ENCODE measurements at regions not wholly inside any gene's neighbourhood (a gene's known extent, or its start where the extent isn't known, plus 50 kb on each side); places are given as distances from the start of the nearest gene placed in this dataset.

DNA sequence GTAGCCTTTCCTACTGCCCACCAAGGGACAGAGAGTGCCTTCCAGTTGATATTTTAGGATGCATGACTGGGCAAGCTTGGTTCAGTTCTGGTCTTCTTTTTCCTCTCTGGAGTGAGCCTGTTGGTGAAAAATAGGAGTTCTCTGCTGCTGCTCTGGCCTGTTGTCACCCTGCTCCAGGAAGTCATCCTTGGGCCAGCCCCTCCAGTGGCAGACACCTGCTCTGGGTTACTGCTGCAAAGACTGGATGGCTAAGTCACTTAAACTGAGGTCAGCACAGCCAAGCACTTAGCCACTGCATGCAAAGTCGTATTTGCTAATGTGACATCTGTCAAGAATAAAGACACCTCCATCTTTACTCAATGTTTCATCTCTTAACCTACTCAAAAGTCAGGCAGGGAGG is 219.6 kb upstream of the ID2 start:
- DNase-seq (ENCODE audit: low spot score) = no peak
- H3K36me3 ChIP-seq (ENCODE audit: control insufficient read depth in 4 of 4, insufficient read depth in 3 of 4, low read depth in 1 of 4, low read length in 3 of 4) = no peaks in the 10 kb centered on the region
- H3K27ac ChIP-seq (ENCODE audit: low read depth in 1 of 2, low read length in 2 of 2) = no peak overlapping the region
- peaks cover 3 to 33% (median 17%) of the 10 kb centered on the region in 4 donors for H3K4me1 ChIP-seq (ENCODE audit: control insufficient read depth in 4 of 4, insufficient read depth in 4 of 4, low read length in 3 of 4)
- no peaks in the 10 kb centered on the region for H3K9me3 ChIP-seq (ENCODE audit: control insufficient read depth in 4 of 4, low read length in 3 of 4)
- H3K27me3 ChIP-seq (ENCODE audit: control insufficient read depth in 4 of 4, insufficient read depth in 4 of 4, low read length in 3 of 4) = no peaks in the 10 kb centered on the region
- WGBS = 98% methylated on average over 1 of the region's 1 CpG
- no peak overlapping the region for H3K9ac ChIP-seq (ENCODE audit: low read depth in 1 of 2, low read length in 2 of 2)
- TF ChIP-seq GABPA (IDR thresholded peaks at IDR 0.05 in 1 of 2, conservative IDR thresholded peaks at IDR 0.05 in 1 of 2) = no peak
- TF ChIP-seq FOXA2 (IDR thresholded peaks at IDR 0.05) = no peak
- no peak for TF ChIP-seq HNF4G (IDR thresholded peaks at IDR 0.05)
- TF ChIP-seq FOXA1 (IDR thresholded peaks at IDR 0.05) = no peak
- TF ChIP-seq, protein P1, sequence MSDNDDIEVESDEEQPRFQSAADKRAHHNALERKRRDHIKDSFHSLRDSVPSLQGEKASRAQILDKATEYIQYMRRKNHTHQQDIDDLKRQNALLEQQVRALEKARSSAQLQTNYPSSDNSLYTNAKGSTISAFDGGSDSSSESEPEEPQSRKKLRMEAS (IDR thresholded peaks at IDR 0.05) = no peak
- TF ChIP-seq, protein P2, sequence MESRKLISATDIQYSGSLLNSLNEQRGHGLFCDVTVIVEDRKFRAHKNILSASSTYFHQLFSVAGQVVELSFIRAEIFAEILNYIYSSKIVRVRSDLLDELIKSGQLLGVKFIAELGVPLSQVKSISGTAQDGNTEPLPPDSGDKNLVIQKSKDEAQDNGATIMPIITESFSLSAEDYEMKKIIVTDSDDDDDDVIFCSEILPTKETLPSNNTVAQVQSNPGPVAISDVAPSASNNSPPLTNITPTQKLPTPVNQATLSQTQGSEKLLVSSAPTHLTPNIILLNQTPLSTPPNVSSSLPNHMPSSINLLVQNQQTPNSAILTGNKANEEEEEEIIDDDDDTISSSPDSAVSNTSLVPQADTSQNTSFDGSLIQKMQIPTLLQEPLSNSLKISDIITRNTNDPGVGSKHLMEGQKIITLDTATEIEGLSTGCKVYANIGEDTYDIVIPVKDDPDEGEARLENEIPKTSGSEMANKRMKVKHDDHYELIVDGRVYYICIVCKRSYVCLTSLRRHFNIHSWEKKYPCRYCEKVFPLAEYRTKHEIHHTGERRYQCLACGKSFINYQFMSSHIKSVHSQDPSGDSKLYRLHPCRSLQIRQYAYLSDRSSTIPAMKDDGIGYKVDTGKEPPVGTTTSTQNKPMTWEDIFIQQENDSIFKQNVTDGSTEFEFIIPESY (IDR thresholded peaks at IDR 0.05) = no peak
- TF ChIP-seq YY1 (IDR thresholded peaks at IDR 0.05) = no peak
- no peak for TF ChIP-seq JUND (IDR thresholded peaks at IDR 0.05)
- no peak for TF ChIP-seq TAF1 (conservative IDR thresholded peaks at IDR 0.05)
- no peak for TF ChIP-seq RXRA (IDR thresholded peaks at IDR 0.05)
- TF ChIP-seq, protein P3, sequence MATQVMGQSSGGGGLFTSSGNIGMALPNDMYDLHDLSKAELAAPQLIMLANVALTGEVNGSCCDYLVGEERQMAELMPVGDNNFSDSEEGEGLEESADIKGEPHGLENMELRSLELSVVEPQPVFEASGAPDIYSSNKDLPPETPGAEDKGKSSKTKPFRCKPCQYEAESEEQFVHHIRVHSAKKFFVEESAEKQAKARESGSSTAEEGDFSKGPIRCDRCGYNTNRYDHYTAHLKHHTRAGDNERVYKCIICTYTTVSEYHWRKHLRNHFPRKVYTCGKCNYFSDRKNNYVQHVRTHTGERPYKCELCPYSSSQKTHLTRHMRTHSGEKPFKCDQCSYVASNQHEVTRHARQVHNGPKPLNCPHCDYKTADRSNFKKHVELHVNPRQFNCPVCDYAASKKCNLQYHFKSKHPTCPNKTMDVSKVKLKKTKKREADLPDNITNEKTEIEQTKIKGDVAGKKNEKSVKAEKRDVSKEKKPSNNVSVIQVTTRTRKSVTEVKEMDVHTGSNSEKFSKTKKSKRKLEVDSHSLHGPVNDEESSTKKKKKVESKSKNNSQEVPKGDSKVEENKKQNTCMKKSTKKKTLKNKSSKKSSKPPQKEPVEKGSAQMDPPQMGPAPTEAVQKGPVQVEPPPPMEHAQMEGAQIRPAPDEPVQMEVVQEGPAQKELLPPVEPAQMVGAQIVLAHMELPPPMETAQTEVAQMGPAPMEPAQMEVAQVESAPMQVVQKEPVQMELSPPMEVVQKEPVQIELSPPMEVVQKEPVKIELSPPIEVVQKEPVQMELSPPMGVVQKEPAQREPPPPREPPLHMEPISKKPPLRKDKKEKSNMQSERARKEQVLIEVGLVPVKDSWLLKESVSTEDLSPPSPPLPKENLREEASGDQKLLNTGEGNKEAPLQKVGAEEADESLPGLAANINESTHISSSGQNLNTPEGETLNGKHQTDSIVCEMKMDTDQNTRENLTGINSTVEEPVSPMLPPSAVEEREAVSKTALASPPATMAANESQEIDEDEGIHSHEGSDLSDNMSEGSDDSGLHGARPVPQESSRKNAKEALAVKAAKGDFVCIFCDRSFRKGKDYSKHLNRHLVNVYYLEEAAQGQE (IDR thresholded peaks at IDR 0.05) = no peak
- no peak for TF ChIP-seq EGR1 (IDR thresholded peaks at IDR 0.05; ENCODE audit: low read depth in 2 of 2)
- TF ChIP-seq, protein P4, sequence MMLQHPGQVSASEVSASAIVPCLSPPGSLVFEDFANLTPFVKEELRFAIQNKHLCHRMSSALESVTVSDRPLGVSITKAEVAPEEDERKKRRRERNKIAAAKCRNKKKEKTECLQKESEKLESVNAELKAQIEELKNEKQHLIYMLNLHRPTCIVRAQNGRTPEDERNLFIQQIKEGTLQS (IDR thresholded peaks at IDR 0.05) = no peak
- TF ChIP-seq HNF4A (conservative IDR thresholded peaks at IDR 0.05) = no peak
- H3K4me3 ChIP-seq (ENCODE audit: low read depth in 1 of 3, low read length in 3 of 3) = no peak overlapping the region

DNA sequence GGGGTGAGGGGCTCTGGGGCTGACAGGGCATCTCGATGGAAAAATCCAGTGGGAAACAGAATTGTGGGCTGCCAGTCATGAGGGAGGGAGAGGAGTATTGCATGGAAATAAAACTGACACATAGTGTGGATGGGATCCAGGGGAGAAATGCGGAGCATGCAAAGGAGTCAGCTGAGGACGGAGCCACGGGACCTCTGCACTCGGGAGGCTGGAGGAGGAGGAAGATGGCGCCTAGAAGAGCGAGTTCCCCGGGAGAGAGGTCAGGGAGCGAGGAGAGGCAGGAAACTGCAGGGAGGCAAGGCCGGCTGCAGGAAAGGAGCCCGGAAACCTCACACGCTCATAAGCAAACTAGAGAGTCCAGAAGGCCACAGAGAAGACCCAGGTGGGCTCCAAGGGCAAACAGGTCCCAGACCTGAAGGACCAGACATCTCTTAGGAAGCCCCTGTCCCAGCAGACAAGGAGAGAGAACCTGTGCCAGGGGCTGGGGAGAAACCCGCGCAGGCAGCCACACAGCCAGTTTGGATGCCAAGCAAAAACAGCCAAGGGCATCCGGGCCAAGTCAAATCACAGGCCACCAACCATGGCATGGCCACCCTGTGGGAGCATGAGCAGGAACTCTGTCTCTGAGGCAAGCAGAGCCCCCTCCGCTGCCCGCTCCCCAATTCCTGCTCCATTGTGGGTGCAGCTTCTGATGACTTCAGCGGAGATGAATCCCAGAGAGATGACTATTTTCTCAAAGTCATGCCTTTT is 218.8 kb upstream of the ID2 start:
- Histone ChIP-seq H3K36me3 (ENCODE audit: control insufficient read depth in 4 of 4, insufficient read depth in 3 of 4, low read depth in 1 of 4, low read length in 3 of 4) (no peaks in the 10 kb centered on the region), H3K9ac (ENCODE audit: low read depth in 1 of 2, low read length in 2 of 2) (no peak overlapping the region), H3K4me3 (ENCODE audit: low read depth in 1 of 3, low read length in 3 of 3) (no peak overlapping the region), H3K27ac (ENCODE audit: low read depth in 1 of 2, low read length in 2 of 2) (no peak overlapping the region), H3K27me3 (ENCODE audit: control insufficient read depth in 4 of 4, insufficient read depth in 4 of 4, low read length in 3 of 4) (no peaks in the 10 kb centered on the region), H3K4me1 (ENCODE audit: control insufficient read depth in 4 of 4, insufficient read depth in 4 of 4, low read length in 3 of 4) (peaks cover 3 to 25% (median 14%) of the 10 kb centered on the region in 4 donors), H3K9me3 (ENCODE audit: control insufficient read depth in 4 of 4, low read length in 3 of 4) (no peaks in the 10 kb centered on the region)
- TF ChIP-seq, protein P2 (IDR thresholded peaks at IDR 0.05) = no peak
- TF ChIP-seq SP1 (IDR thresholded peaks at IDR 0.05) = no peak
- TF ChIP-seq GABPA (IDR thresholded peaks at IDR 0.05 in 1 of 2, conservative IDR thresholded peaks at IDR 0.05 in 1 of 2) = no peak
- no peak for TF ChIP-seq EGR1 (IDR thresholded peaks at IDR 0.05; ENCODE audit: low read depth in 2 of 2)
- no peak for TF ChIP-seq HNF4G (IDR thresholded peaks at IDR 0.05)
- TF ChIP-seq, protein P5, sequence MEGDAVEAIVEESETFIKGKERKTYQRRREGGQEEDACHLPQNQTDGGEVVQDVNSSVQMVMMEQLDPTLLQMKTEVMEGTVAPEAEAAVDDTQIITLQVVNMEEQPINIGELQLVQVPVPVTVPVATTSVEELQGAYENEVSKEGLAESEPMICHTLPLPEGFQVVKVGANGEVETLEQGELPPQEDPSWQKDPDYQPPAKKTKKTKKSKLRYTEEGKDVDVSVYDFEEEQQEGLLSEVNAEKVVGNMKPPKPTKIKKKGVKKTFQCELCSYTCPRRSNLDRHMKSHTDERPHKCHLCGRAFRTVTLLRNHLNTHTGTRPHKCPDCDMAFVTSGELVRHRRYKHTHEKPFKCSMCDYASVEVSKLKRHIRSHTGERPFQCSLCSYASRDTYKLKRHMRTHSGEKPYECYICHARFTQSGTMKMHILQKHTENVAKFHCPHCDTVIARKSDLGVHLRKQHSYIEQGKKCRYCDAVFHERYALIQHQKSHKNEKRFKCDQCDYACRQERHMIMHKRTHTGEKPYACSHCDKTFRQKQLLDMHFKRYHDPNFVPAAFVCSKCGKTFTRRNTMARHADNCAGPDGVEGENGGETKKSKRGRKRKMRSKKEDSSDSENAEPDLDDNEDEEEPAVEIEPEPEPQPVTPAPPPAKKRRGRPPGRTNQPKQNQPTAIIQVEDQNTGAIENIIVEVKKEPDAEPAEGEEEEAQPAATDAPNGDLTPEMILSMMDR (IDR thresholded peaks at IDR 0.05; ENCODE audit: low read depth, low read length, missing input control) = no peak
- no peak for TF ChIP-seq YY1 (IDR thresholded peaks at IDR 0.05)
- TF ChIP-seq FOXA2 (IDR thresholded peaks at IDR 0.05) = no peak
- no peak for TF ChIP-seq RAD21 (IDR thresholded peaks at IDR 0.05)
- TF ChIP-seq, protein P4 (IDR thresholded peaks at IDR 0.05) = no peak
- DNase-seq (ENCODE audit: low spot score) = no peak
- WGBS = 83% methylated on average over 18 of the region's 18 CpGs
